Natural killer cell (primary cell): ENCODE measurements at regions not wholly inside any gene's neighbourhood (a gene's known extent, or its start where the extent isn't known, plus 50 kb on each side); places are given as distances from the start of the nearest gene placed in this dataset.

Experiments
- ATAC-seq, 3 donors: fragments of 150-1000 bp in 2 of 3; fragments of 200-7000 bp in 1 of 3; cut with Tn5 transposase; 1 replicate in 1 of 3; 2 replicates in 2 of 3; pipeline ENCODE4 v1.10.0; 2021; ENCODE audit warnings: mild to moderate bottlenecking in 2 of 3, moderate library complexity in 2 of 3
- DNase-seq, 2 donors: peaks; one replicate each; pipeline versions ENCODE4 v3.0.0 to v3.0.0-alpha.2; 2013 to 2021; ENCODE audit warnings: mixed read lengths in 1 of 2
- H3K27ac ChIP-seq: one replicate; pipeline ENCODE4 v1.5.1; 2013; ENCODE audit warnings: mild to moderate bottlenecking, low read length
- H3K27me3 ChIP-seq: one replicate; pipeline ENCODE4 v1.6.1; 2013; ENCODE audit warnings: low read length; ENCODE audit not compliant: control insufficient read depth, insufficient read depth
- H3K36me3 ChIP-seq: one replicate; pipeline ENCODE4 v1.6.1; 2013; ENCODE audit warnings: low read length; ENCODE audit not compliant: control insufficient read depth, insufficient read depth
- H3K4me1 ChIP-seq: one replicate; pipeline ENCODE4 v1.6.1; 2013; ENCODE audit warnings: low read length; ENCODE audit not compliant: control insufficient read depth, insufficient read depth
- H3K4me3 ChIP-seq: one replicate; pipeline ENCODE4 v1.5.1; 2013; ENCODE audit warnings: low read length
- H3K9me3 ChIP-seq: one replicate; pipeline ENCODE4 v1.6.1; 2013; ENCODE audit warnings: low read length; ENCODE audit not compliant: control insufficient read depth, insufficient read depth
- H3K27ac Mint-ChIP-seq, 2 donors: one replicate each; pipeline ENCODE4 v1.8.0; 2022; ENCODE audit warnings: mild to moderate bottlenecking in 2 of 2, mixed read lengths in 2 of 2, moderate library complexity in 1 of 2
- H3K27me3 Mint-ChIP-seq, 2 donors: one replicate each; pipeline ENCODE4 v1.8.0; 2022; ENCODE audit warnings: low read depth in 2 of 2, mixed read lengths in 2 of 2
- H3K36me3 Mint-ChIP-seq: one replicate; pipeline ENCODE4 v1.8.0; 2022; ENCODE audit warnings: mixed read lengths
- H3K4me1 Mint-ChIP-seq, 2 donors: one replicate each; pipeline ENCODE4 v1.8.0; 2022; ENCODE audit warnings: mixed read lengths in 2 of 2
- H3K4me3 Mint-ChIP-seq: one replicate; pipeline ENCODE4 v1.8.0; 2022; ENCODE audit warnings: mild to moderate bottlenecking, moderate library complexity, mixed read lengths
- H3K9me3 Mint-ChIP-seq, 2 donors: one replicate each; pipeline ENCODE4 v1.8.0; 2022; ENCODE audit warnings: mixed read lengths in 2 of 2
- WGBS: methylation state at CpG from one replicate; pipeline ENCODE4 v1.1.7; 2013; ENCODE audit warnings: missing lambda C conversion rate; ENCODE audit not compliant: insufficient coverage; 5-methylcytosine and 5-hydroxymethylcytosine counted together
- intact Hi-C: fragments of 100-400 bp; cut with micrococcal nuclease; formaldehyde crosslinking; loops from one replicate; pipeline ENCODE4 v1.14.2; 2022
- TF ChIP-seq, protein P1 (sequence below): fragments of 200-600 bp; IDR thresholded peaks from one replicate; pipeline ENCODE4 v1.8.0; 2022; ENCODE audit warnings: antibody characterized with exemption

DNA sequence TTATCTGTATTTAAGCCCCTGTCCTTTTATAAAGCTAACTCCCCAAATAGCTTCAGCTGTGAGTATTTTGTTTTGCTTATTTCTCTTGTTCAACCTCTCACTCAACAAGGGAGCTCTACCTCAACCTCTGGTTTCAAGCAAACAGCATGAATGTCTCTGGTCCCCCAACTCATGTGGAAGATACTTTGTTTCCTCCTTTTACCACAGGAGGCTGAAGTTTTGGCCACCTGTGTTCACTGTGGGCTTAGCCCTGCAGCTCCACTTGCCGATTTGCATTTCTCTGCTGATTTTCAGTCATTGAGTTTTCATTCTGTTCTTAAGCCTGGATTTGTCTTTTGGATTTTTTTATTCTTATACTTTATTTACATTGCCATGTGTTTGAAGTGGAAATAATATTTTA, 613.1 kb downstream of the USP25 start:
- Mint-ChIP-seq H3K9me3 (peaks cover 0 to 7% of the 10 kb centered on the region in 2 donors), H3K4me1 (no peaks in the 10 kb centered on the region), H3K4me3 (no peak overlapping the region), H3K36me3 (no peaks in the 10 kb centered on the region), H3K27ac (no peak overlapping the region), H3K27me3 (no peaks in the 10 kb centered on the region)
- 69% methylated on average over 1 of the region's 1 CpG for WGBS
- DNase-seq (no peak), ATAC-seq (no peak)
- H3K4me1 ChIP-seq: no peaks in the 10 kb centered on the region
- no peaks in the 10 kb centered on the region for H3K27me3 ChIP-seq
- no peak overlapping the region for H3K4me3 ChIP-seq
- TF ChIP-seq, protein P1, sequence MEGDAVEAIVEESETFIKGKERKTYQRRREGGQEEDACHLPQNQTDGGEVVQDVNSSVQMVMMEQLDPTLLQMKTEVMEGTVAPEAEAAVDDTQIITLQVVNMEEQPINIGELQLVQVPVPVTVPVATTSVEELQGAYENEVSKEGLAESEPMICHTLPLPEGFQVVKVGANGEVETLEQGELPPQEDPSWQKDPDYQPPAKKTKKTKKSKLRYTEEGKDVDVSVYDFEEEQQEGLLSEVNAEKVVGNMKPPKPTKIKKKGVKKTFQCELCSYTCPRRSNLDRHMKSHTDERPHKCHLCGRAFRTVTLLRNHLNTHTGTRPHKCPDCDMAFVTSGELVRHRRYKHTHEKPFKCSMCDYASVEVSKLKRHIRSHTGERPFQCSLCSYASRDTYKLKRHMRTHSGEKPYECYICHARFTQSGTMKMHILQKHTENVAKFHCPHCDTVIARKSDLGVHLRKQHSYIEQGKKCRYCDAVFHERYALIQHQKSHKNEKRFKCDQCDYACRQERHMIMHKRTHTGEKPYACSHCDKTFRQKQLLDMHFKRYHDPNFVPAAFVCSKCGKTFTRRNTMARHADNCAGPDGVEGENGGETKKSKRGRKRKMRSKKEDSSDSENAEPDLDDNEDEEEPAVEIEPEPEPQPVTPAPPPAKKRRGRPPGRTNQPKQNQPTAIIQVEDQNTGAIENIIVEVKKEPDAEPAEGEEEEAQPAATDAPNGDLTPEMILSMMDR: no peak
- no peaks in the 10 kb centered on the region for H3K9me3 ChIP-seq
- H3K36me3 ChIP-seq: no peaks in the 10 kb centered on the region
- H3K27ac ChIP-seq: no peak overlapping the region
- intact Hi-C loops: no loop called here

DNA sequence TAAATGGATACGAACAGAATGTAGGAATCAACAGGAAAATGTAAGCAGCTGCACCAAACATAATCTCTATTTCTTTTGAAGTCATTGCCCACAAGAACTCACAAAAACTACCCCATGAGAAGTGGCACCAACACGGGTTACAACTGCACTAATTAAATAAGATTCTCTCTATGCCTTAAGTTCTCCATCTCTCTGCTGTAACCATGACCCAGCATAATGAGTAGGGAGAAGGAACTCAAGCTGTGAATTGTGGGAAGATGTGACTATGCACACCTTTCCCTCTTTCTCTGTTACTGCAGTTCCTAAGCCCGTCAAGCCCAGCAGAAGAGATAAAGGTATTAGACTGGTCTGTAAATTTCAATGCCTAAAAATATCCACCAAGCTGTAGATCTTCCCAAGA, 614.0 kb downstream of the USP25 start:
- Mint-ChIP-seq H3K9me3 (peaks cover 0 to 7% of the 10 kb centered on the region in 2 donors), H3K27ac (no peak overlapping the region), H3K4me1 (no peaks in the 10 kb centered on the region), H3K4me3 (no peak overlapping the region), H3K27me3 (no peaks in the 10 kb centered on the region), H3K36me3 (no peaks in the 10 kb centered on the region)
- Histone ChIP-seq H3K4me3 (no peak overlapping the region), H3K27ac (no peak overlapping the region), H3K27me3 (no peaks in the 10 kb centered on the region), H3K36me3 (no peaks in the 10 kb centered on the region), H3K4me1 (no peaks in the 10 kb centered on the region), H3K9me3 (no peaks in the 10 kb centered on the region)
- DNase-seq: no peak
- WGBS: 100% methylated on average over 1 of the region's 3 CpGs
- TF ChIP-seq, protein P1: no peak
- intact Hi-C loops: no loop called here
- ATAC-seq: no peak

DNA sequence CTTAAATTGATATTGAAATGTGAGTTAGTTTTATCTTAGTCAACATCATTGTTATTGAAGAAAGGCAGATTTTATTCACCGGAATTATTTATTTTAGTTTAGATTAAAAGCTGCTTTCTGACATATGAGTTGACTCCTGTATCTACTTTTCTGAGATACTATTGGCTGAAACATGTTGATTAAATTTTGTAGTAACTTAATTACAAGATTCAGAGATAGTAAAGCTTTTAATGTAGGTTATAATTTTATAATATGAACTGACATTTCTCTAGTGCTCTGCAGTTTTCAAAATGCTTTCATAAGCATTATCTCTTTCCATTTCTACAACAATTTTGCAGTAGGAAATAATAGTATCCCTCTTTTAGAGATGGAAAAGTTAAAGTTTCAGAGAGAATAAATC, 616.0 kb downstream of the USP25 start:
- peaks cover 0 to 5% of the 10 kb centered on the region in 2 donors for H3K9me3 Mint-ChIP-seq
- H3K4me1 Mint-ChIP-seq: no peaks in the 10 kb centered on the region
- H3K27me3 Mint-ChIP-seq: no peaks in the 10 kb centered on the region
- H3K27ac ChIP-seq: no peak overlapping the region
- H3K36me3 ChIP-seq: no peaks in the 10 kb centered on the region
- H3K4me3 ChIP-seq: no peak overlapping the region
- H3K9me3 ChIP-seq: no peaks in the 10 kb centered on the region
- H3K36me3 Mint-ChIP-seq: no peaks in the 10 kb centered on the region
- no peaks in the 10 kb centered on the region for H3K27me3 ChIP-seq
- 90% methylated on average over 1 of the region's 1 CpG for WGBS
- no peak overlapping the region for H3K4me3 Mint-ChIP-seq
- ATAC-seq (no peak), DNase-seq (no peak)
- H3K27ac Mint-ChIP-seq: no peak overlapping the region
- H3K4me1 ChIP-seq: no peaks in the 10 kb centered on the region
- TF ChIP-seq, protein P1: no peak
- intact Hi-C loops: no loop called here

DNA sequence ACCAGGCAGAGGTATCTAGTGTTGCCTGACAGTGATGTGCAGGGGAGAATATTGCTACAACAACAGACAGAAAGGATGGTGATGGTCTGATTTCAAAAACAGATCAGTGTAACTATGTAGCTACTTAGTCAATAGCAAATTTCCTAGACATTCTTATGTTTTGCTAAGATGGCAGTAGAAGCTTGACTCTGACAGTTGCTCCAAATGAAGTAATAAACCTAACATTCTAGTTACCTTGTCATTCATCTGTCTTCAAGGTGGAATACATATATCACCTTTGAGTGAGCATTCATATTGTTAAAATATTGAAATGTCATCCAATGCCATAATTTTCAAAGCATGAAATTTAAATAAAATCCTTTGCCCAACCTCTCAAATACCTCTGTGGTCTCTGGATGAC, 617.4 kb downstream of the USP25 start:
- Histone ChIP-seq H3K9me3 (peaks cover 3% of the 10 kb centered on the region), H3K36me3 (no peaks in the 10 kb centered on the region), H3K27me3 (no peaks in the 10 kb centered on the region), H3K4me3 (no peak overlapping the region), H3K4me1 (no peaks in the 10 kb centered on the region), H3K27ac (no peak overlapping the region)
- Mint-ChIP-seq H3K4me3 (no peak overlapping the region), H3K27ac (no peak overlapping the region), H3K4me1 (no peaks in the 10 kb centered on the region), H3K27me3 (no peaks in the 10 kb centered on the region), H3K9me3 (peaks cover under 1 to 5% of the 10 kb centered on the region in 2 donors), H3K36me3 (no peaks in the 10 kb centered on the region)
- TF ChIP-seq, protein P1: no peak
- intact Hi-C loops: no loop called here
- ATAC-seq (no peak), DNase-seq (no peak)
